ENCODE measurements at regions not wholly inside any gene's neighbourhood (a gene's known extent, or its start where the extent isn't known, plus 50 kb on each side); places are given as distances from the start of the nearest gene placed in this dataset.
"Not testable (repeated sequence)": the region's sequence is repeated elsewhere in the genome, so short reads cannot be mapped to it uniquely, and the experiment has no call there.

GRCh38 chr4:114249561-114249960 is 270.1 kb upstream of the ARSJ start:
- H3K27ac ChIP-seq, result peak overlapping the region; percentile 49; the same call in 1 of the 2 replicates
- no peak for TF ChIP-seq CTCF (conservative IDR thresholded peaks at IDR 0.05)

- H3K27ac ChIP-seq, result peak overlapping the region; percentile 49
- TF ChIP-seq CTCF (conservative IDR thresholded peaks at IDR 0.05), result no peak
These were observed 270.5 kb upstream of the ARSJ start for GRCh38 chr4:114249976-114250375.

GRCh38 chr4:114250439-114250891 is 271.0 kb upstream of the ARSJ start:
- no peak for TF ChIP-seq CTCF (conservative IDR thresholded peaks at IDR 0.05)
- peak overlapping the region; percentile 49 for H3K27ac ChIP-seq

GRCh38 chr4:114251020-114251419 is 271.6 kb upstream of the ARSJ start:
- TF ChIP-seq CTCF (conservative IDR thresholded peaks at IDR 0.05), result no peak
- H3K27ac ChIP-seq, result peak overlapping the region; percentile 49

- H3K27ac ChIP-seq, result no peak overlapping the region
- no peak for TF ChIP-seq CTCF (conservative IDR thresholded peaks at IDR 0.05)
These were observed 273.1 kb upstream of the ARSJ start for GRCh38 chr4:114252499-114252898.

GRCh38 chr4:114257501-114257900 is 278.1 kb upstream of the ARSJ start:
- H3K27ac ChIP-seq, result no peak overlapping the region
- no peak for TF ChIP-seq CTCF (conservative IDR thresholded peaks at IDR 0.05)

- H3K27ac ChIP-seq, result not testable (repeated sequence)
These were observed 283.0 kb upstream of the ARSJ start for GRCh38 chr4:114262421-114262820.

- no peak for TF ChIP-seq CTCF (conservative IDR thresholded peaks at IDR 0.05)
- H3K27ac ChIP-seq, result no peak overlapping the region
These were observed 283.8 kb upstream of the ARSJ start for GRCh38 chr4:114263233-114263632.

Data from VCaP (cell line).